ENCODE measurements at regions not wholly inside any gene's neighbourhood (a gene's known extent, or its start where the extent isn't known, plus 50 kb on each side); places are given as distances from the start of the nearest gene placed in this dataset.

- no peaks in the 10 kb centered on the region for H3K27me3 Mint-ChIP-seq
- DNase-seq (ENCODE audit: low spot score in 2 of 2) (no peak), ATAC-seq (replicated peaks; ENCODE audit: extremely low read depth, poor library complexity, severe bottlenecking) (no peak)
- H3K36me3 Mint-ChIP-seq (ENCODE audit: insufficient read depth) = no peaks in the 10 kb centered on the region
- H3K27ac Mint-ChIP-seq (ENCODE audit: low read depth) = no peak overlapping the region
- no peak overlapping the region for H3K4me3 Mint-ChIP-seq
- peaks cover 24% of the 10 kb centered on the region for H3K9me3 Mint-ChIP-seq
- no peaks in the 10 kb centered on the region for H3K4me1 Mint-ChIP-seq
These were observed 637.0 kb upstream of the SLC10A2 start for GRCh38 chr13:103703246-103703645.

- H3K27me3 Mint-ChIP-seq = no peaks in the 10 kb centered on the region
- no peak overlapping the region for H3K27ac Mint-ChIP-seq (ENCODE audit: low read depth)
- H3K4me3 Mint-ChIP-seq = no peak overlapping the region
- no peak for DNase-seq (ENCODE audit: low spot score in 2 of 2)
- no peaks in the 10 kb centered on the region for H3K36me3 Mint-ChIP-seq (ENCODE audit: insufficient read depth)
- H3K9me3 Mint-ChIP-seq = peaks cover 12% of the 10 kb centered on the region
- H3K4me1 Mint-ChIP-seq = no peaks in the 10 kb centered on the region
- ATAC-seq (replicated peaks; ENCODE audit: extremely low read depth, poor library complexity, severe bottlenecking) = no peak
These were observed 631.8 kb upstream of the SLC10A2 start for GRCh38 chr13:103698000-103698399.

GRCh38 chr13:103695320-103695719 lies 629.1 kb upstream of the SLC10A2 start:
- H3K36me3 Mint-ChIP-seq (ENCODE audit: insufficient read depth) = no peaks in the 10 kb centered on the region
- H3K9me3 Mint-ChIP-seq = peaks cover 5% of the 10 kb centered on the region

GRCh38 chr13:103694471-103694870 lies 628.3 kb upstream of the SLC10A2 start:
- Mint-ChIP-seq H3K27ac (ENCODE audit: low read depth) (no peak overlapping the region), H3K9me3 (peaks cover 5% of the 10 kb centered on the region), H3K36me3 (ENCODE audit: insufficient read depth) (no peaks in the 10 kb centered on the region), H3K4me1 (no peaks in the 10 kb centered on the region), H3K4me3 (no peak overlapping the region), H3K27me3 (no peaks in the 10 kb centered on the region)
- no peak for ATAC-seq (replicated peaks; ENCODE audit: extremely low read depth, poor library complexity, severe bottlenecking)
- DNase-seq (ENCODE audit: low spot score in 2 of 2) = no peak

More at GRCh38 chr13:103695320-103695719, 629.1 kb upstream of the SLC10A2 start:
- Mint-ChIP-seq H3K27ac (ENCODE audit: low read depth) (no peak overlapping the region), H3K27me3 (no peaks in the 10 kb centered on the region), H3K4me3 (no peak overlapping the region), H3K4me1 (no peaks in the 10 kb centered on the region)
- ATAC-seq (replicated peaks; ENCODE audit: extremely low read depth, poor library complexity, severe bottlenecking) (no peak), DNase-seq (ENCODE audit: low spot score in 2 of 2) (no peak)

GRCh38 chr13:103694033-103694432 lies 627.8 kb upstream of the SLC10A2 start:
- peaks cover 5% of the 10 kb centered on the region for H3K9me3 Mint-ChIP-seq
- DNase-seq (ENCODE audit: low spot score in 2 of 2) (no peak), ATAC-seq (replicated peaks; ENCODE audit: extremely low read depth, poor library complexity, severe bottlenecking) (no peak)
- H3K27me3 Mint-ChIP-seq = no peaks in the 10 kb centered on the region
- H3K36me3 Mint-ChIP-seq (ENCODE audit: insufficient read depth) = no peaks in the 10 kb centered on the region
- no peak overlapping the region for H3K4me3 Mint-ChIP-seq
- no peak overlapping the region for H3K27ac Mint-ChIP-seq (ENCODE audit: low read depth)
- H3K4me1 Mint-ChIP-seq = no peaks in the 10 kb centered on the region

GRCh38 chr13:103692442-103692841 lies 626.2 kb upstream of the SLC10A2 start:
- no peaks in the 10 kb centered on the region for H3K9me3 Mint-ChIP-seq
- H3K4me1 Mint-ChIP-seq = no peaks in the 10 kb centered on the region
- no peak overlapping the region for H3K27ac Mint-ChIP-seq (ENCODE audit: low read depth)
- ATAC-seq (replicated peaks; ENCODE audit: extremely low read depth, poor library complexity, severe bottlenecking) (no peak), DNase-seq (ENCODE audit: low spot score in 2 of 2) (no peak)
- H3K36me3 Mint-ChIP-seq (ENCODE audit: insufficient read depth) = no peaks in the 10 kb centered on the region
- H3K27me3 Mint-ChIP-seq = no peaks in the 10 kb centered on the region
- no peak overlapping the region for H3K4me3 Mint-ChIP-seq

- no peaks in the 10 kb centered on the region for H3K36me3 Mint-ChIP-seq (ENCODE audit: insufficient read depth)
- DNase-seq (ENCODE audit: low spot score in 2 of 2) (no peak), ATAC-seq (replicated peaks; ENCODE audit: extremely low read depth, poor library complexity, severe bottlenecking) (no peak)
- no peak overlapping the region for H3K27ac Mint-ChIP-seq (ENCODE audit: low read depth)
- H3K9me3 Mint-ChIP-seq = peaks cover 13% of the 10 kb centered on the region
- H3K4me3 Mint-ChIP-seq = no peak overlapping the region
- H3K27me3 Mint-ChIP-seq = no peaks in the 10 kb centered on the region
- H3K4me1 Mint-ChIP-seq = no peaks in the 10 kb centered on the region
These were observed 610.1 kb upstream of the SLC10A2 start for GRCh38 chr13:103676329-103676728.

GRCh38 chr13:103671547-103671946 lies 605.3 kb upstream of the SLC10A2 start:
- DNase-seq (ENCODE audit: low spot score in 2 of 2) (no peak), ATAC-seq (replicated peaks; ENCODE audit: extremely low read depth, poor library complexity, severe bottlenecking) (no peak)
- H3K36me3 Mint-ChIP-seq (ENCODE audit: insufficient read depth) = no peaks in the 10 kb centered on the region
- H3K4me1 Mint-ChIP-seq = no peaks in the 10 kb centered on the region
- H3K27ac Mint-ChIP-seq (ENCODE audit: low read depth) = no peak overlapping the region
- H3K27me3 Mint-ChIP-seq = no peaks in the 10 kb centered on the region
- H3K9me3 Mint-ChIP-seq = peaks cover 13% of the 10 kb centered on the region
- H3K4me3 Mint-ChIP-seq = no peak overlapping the region

GRCh38 chr13:103663996-103664395 lies 597.8 kb upstream of the SLC10A2 start:
- no peaks in the 10 kb centered on the region for H3K36me3 Mint-ChIP-seq (ENCODE audit: insufficient read depth)
- no peak for ATAC-seq (replicated peaks; ENCODE audit: extremely low read depth, poor library complexity, severe bottlenecking)
- H3K27me3 Mint-ChIP-seq = no peaks in the 10 kb centered on the region
- no peak for DNase-seq (ENCODE audit: low spot score in 2 of 2)
- H3K9me3 Mint-ChIP-seq = peaks cover 10% of the 10 kb centered on the region
- no peak overlapping the region for H3K4me3 Mint-ChIP-seq
- no peaks in the 10 kb centered on the region for H3K4me1 Mint-ChIP-seq
- no peak overlapping the region for H3K27ac Mint-ChIP-seq (ENCODE audit: low read depth)

GRCh38 chr13:103656311-103656710 lies 590.1 kb upstream of the SLC10A2 start:
- DNase-seq (ENCODE audit: low spot score in 2 of 2) (no peak), ATAC-seq (replicated peaks; ENCODE audit: extremely low read depth, poor library complexity, severe bottlenecking) (no peak)
- no peaks in the 10 kb centered on the region for H3K4me1 Mint-ChIP-seq
- H3K27me3 Mint-ChIP-seq = no peaks in the 10 kb centered on the region
- peaks cover 10% of the 10 kb centered on the region for H3K9me3 Mint-ChIP-seq
- H3K36me3 Mint-ChIP-seq (ENCODE audit: insufficient read depth) = no peaks in the 10 kb centered on the region
- no peak overlapping the region for H3K4me3 Mint-ChIP-seq
- H3K27ac Mint-ChIP-seq (ENCODE audit: low read depth) = no peak overlapping the region

- Mint-ChIP-seq H3K4me3 (no peak overlapping the region), H3K36me3 (ENCODE audit: insufficient read depth) (no peaks in the 10 kb centered on the region), H3K9me3 (peaks cover 7% of the 10 kb centered on the region), H3K4me1 (no peaks in the 10 kb centered on the region), H3K27ac (ENCODE audit: low read depth) (no peak overlapping the region), H3K27me3 (no peaks in the 10 kb centered on the region)
- no peak for DNase-seq (ENCODE audit: low spot score in 2 of 2)
- no peak for ATAC-seq (replicated peaks; ENCODE audit: extremely low read depth, poor library complexity, severe bottlenecking)
These were observed 574.4 kb upstream of the SLC10A2 start for GRCh38 chr13:103640606-103641005.

- Mint-ChIP-seq H3K9me3 (peaks cover 7% of the 10 kb centered on the region), H3K27ac (ENCODE audit: low read depth) (no peak overlapping the region), H3K4me3 (no peak overlapping the region), H3K27me3 (no peaks in the 10 kb centered on the region), H3K36me3 (ENCODE audit: insufficient read depth) (no peaks in the 10 kb centered on the region), H3K4me1 (no peaks in the 10 kb centered on the region)
- no peak for DNase-seq (ENCODE audit: low spot score in 2 of 2)
- ATAC-seq (replicated peaks; ENCODE audit: extremely low read depth, poor library complexity, severe bottlenecking) = no peak
These were observed 573.1 kb upstream of the SLC10A2 start for GRCh38 chr13:103639326-103639725.

GRCh38 chr13:103638706-103639105 lies 572.5 kb upstream of the SLC10A2 start:
- peaks cover 7% of the 10 kb centered on the region for H3K9me3 Mint-ChIP-seq
- ATAC-seq (replicated peaks; ENCODE audit: extremely low read depth, poor library complexity, severe bottlenecking) (no peak), DNase-seq (ENCODE audit: low spot score in 2 of 2) (no peak)
- H3K27me3 Mint-ChIP-seq = no peaks in the 10 kb centered on the region
- no peak overlapping the region for H3K4me3 Mint-ChIP-seq
- no peak overlapping the region for H3K27ac Mint-ChIP-seq (ENCODE audit: low read depth)
- no peaks in the 10 kb centered on the region for H3K36me3 Mint-ChIP-seq (ENCODE audit: insufficient read depth)
- no peaks in the 10 kb centered on the region for H3K4me1 Mint-ChIP-seq

GRCh38 chr13:103634066-103634465 lies 567.8 kb upstream of the SLC10A2 start:
- Mint-ChIP-seq H3K36me3 (ENCODE audit: insufficient read depth) (no peaks in the 10 kb centered on the region), H3K27ac (ENCODE audit: low read depth) (no peak overlapping the region), H3K9me3 (peaks cover 6% of the 10 kb centered on the region), H3K4me3 (no peak overlapping the region), H3K27me3 (no peaks in the 10 kb centered on the region), H3K4me1 (no peaks in the 10 kb centered on the region)
- ATAC-seq (replicated peaks; ENCODE audit: extremely low read depth, poor library complexity, severe bottlenecking) (no peak), DNase-seq (ENCODE audit: low spot score in 2 of 2) (no peak)

Measured in central memory CD8-positive, alpha-beta T cell (primary cell).